ENCODE measurements at regions not wholly inside any gene's neighbourhood (a gene's known extent, or its start where the extent isn't known, plus 50 kb on each side); places are given as distances from the start of the nearest gene placed in this dataset.
"Not testable (repeated sequence)": the region's sequence is repeated elsewhere in the genome, so short reads cannot be mapped to it uniquely, and the experiment has no call there.

GRCh38 chr1:47532921-47533792, 95.3 kb downstream of the FOXD2 start:
- no peaks in the 10 kb centered on the region for H3K27me3 ChIP-seq (replicated peaks)
- peak overlapping the region; percentile 77 for H3K27ac ChIP-seq
- H3K9me3 ChIP-seq (replicated peaks): peaks cover 7% of the 10 kb centered on the region
- peak; percentile 95 to 96 for DNase-seq (ENCODE audit: low read depth in 1 of 2, low spot score in 2 of 2)
- H3K36me3 ChIP-seq: no peaks in the 10 kb centered on the region
- H3K4me1 ChIP-seq (replicated peaks): peaks cover 45% of the 10 kb centered on the region
- peak overlapping the region; percentile 26 for H3K4me3 ChIP-seq

- Histone ChIP-seq H3K36me3 (no peaks in the 10 kb centered on the region), H3K9me3 (replicated peaks) (peaks cover 3% of the 10 kb centered on the region), H3K27ac (peak overlapping the region; percentile 77), H3K4me1 (replicated peaks) (peaks cover 45% of the 10 kb centered on the region), H3K4me3 (peak overlapping the region; percentile 26), H3K27me3 (replicated peaks) (no peaks in the 10 kb centered on the region)
- peak in 1 of 2 experiments; percentile 60 for DNase-seq (ENCODE audit: low read depth in 1 of 2, low spot score in 2 of 2)
Measured at GRCh38 chr1:47533793-47534328, 96.0 kb downstream of the FOXD2 start.

GRCh38 chr1:47534436-47534835, 96.6 kb downstream of the FOXD2 start:
- Histone ChIP-seq H3K4me3 (no peak overlapping the region), H3K9me3 (replicated peaks) (no peaks in the 10 kb centered on the region; the same call in 1 of the 2 replicates), H3K4me1 (replicated peaks) (peaks cover 45% of the 10 kb centered on the region), H3K36me3 (no peaks in the 10 kb centered on the region), H3K27ac (peak overlapping the region; percentile 77), H3K27me3 (replicated peaks) (no peaks in the 10 kb centered on the region)
- peak; percentile 63 to 64 for DNase-seq (ENCODE audit: low read depth in 1 of 2, low spot score in 2 of 2)

- Histone ChIP-seq H3K4me3 (no peak overlapping the region), H3K4me1 (replicated peaks) (peaks cover 45% of the 10 kb centered on the region), H3K9me3 (replicated peaks) (no peaks in the 10 kb centered on the region), H3K36me3 (no peaks in the 10 kb centered on the region), H3K27ac (no peak overlapping the region), H3K27me3 (replicated peaks) (no peaks in the 10 kb centered on the region)
- DNase-seq (ENCODE audit: low read depth in 1 of 2, low spot score in 2 of 2): peak; percentile 53 to 60
Measured at GRCh38 chr1:47536646-47537118, 98.8 kb downstream of the FOXD2 start.

- H3K4me1 ChIP-seq (replicated peaks): peaks cover 45% of the 10 kb centered on the region
- H3K9me3 ChIP-seq (replicated peaks): no peaks in the 10 kb centered on the region
- H3K4me3 ChIP-seq: no peak overlapping the region
- no peaks in the 10 kb centered on the region for H3K27me3 ChIP-seq (replicated peaks)
- DNase-seq (ENCODE audit: low read depth in 1 of 2, low spot score in 2 of 2): no peak
- H3K36me3 ChIP-seq: no peaks in the 10 kb centered on the region
- no peak overlapping the region for H3K27ac ChIP-seq
Measured at GRCh38 chr1:47537268-47537667, 99.4 kb downstream of the FOXD2 start.

GRCh38 chr1:47537966-47538365, 100.1 kb downstream of the FOXD2 start:
- Histone ChIP-seq H3K4me3 (no peak overlapping the region), H3K4me1 (replicated peaks) (peaks cover 38% of the 10 kb centered on the region), H3K27me3 (replicated peaks) (no peaks in the 10 kb centered on the region), H3K36me3 (no peaks in the 10 kb centered on the region), H3K27ac (no peak overlapping the region), H3K9me3 (replicated peaks) (no peaks in the 10 kb centered on the region)
- DNase-seq (ENCODE audit: low read depth in 1 of 2, low spot score in 2 of 2): no peak

- not testable (repeated sequence) for H3K4me3 ChIP-seq; H3K36me3 ChIP-seq; H3K27ac ChIP-seq; DNase-seq (ENCODE audit: low read depth in 1 of 2, low spot score in 2 of 2); H3K9me3 ChIP-seq (replicated peaks); H3K27me3 ChIP-seq (replicated peaks)
- H3K4me1 ChIP-seq (replicated peaks): peaks cover 37% of the 10 kb centered on the region
Measured at GRCh38 chr1:47538530-47538929, 100.7 kb downstream of the FOXD2 start.

GRCh38 chr1:47541705-47542104, 103.9 kb downstream of the FOXD2 start:
- H3K27ac ChIP-seq; DNase-seq (ENCODE audit: low read depth in 1 of 2, low spot score in 2 of 2); H3K9me3 ChIP-seq (replicated peaks); H3K4me3 ChIP-seq; H3K36me3 ChIP-seq; H3K27me3 ChIP-seq (replicated peaks): not testable (repeated sequence)
- peaks cover 29% of the 10 kb centered on the region for H3K4me1 ChIP-seq (replicated peaks)

GRCh38 chr1:47543089-47543488, 105.2 kb downstream of the FOXD2 start:
- DNase-seq (ENCODE audit: low read depth in 1 of 2, low spot score in 2 of 2); H3K27ac ChIP-seq; H3K27me3 ChIP-seq (replicated peaks); H3K36me3 ChIP-seq; H3K9me3 ChIP-seq (replicated peaks); H3K4me3 ChIP-seq: not testable (repeated sequence)
- peaks cover 34% of the 10 kb centered on the region for H3K4me1 ChIP-seq (replicated peaks)

GRCh38 chr1:47545912-47546483, 108.2 kb downstream of the FOXD2 start:
- Histone ChIP-seq H3K27ac (no peak overlapping the region), H3K4me3 (no peak overlapping the region), H3K27me3 (replicated peaks) (no peaks in the 10 kb centered on the region), H3K9me3 (replicated peaks) (no peaks in the 10 kb centered on the region), H3K36me3 (no peaks in the 10 kb centered on the region), H3K4me1 (replicated peaks) (peaks cover 35% of the 10 kb centered on the region)
- DNase-seq (ENCODE audit: low read depth in 1 of 2, low spot score in 2 of 2): peak in 1 of 2 experiments; percentile 36

- no peak for DNase-seq (ENCODE audit: low read depth in 1 of 2, low spot score in 2 of 2)
Measured at GRCh38 chr1:47547753-47548573, 110.1 kb downstream of the FOXD2 start.

GRCh38 chr1:47548637-47549036, 110.8 kb downstream of the FOXD2 start:
- no peaks in the 10 kb centered on the region for H3K36me3 ChIP-seq

More at GRCh38 chr1:47547753-47548573, 110.1 kb downstream of the FOXD2 start:
- Histone ChIP-seq H3K4me3 (no peak overlapping the region), H3K27me3 (replicated peaks) (no peaks in the 10 kb centered on the region), H3K9me3 (replicated peaks) (no peaks in the 10 kb centered on the region), H3K36me3 (no peaks in the 10 kb centered on the region), H3K4me1 (replicated peaks) (peaks cover 35% of the 10 kb centered on the region), H3K27ac (no peak overlapping the region)

GRCh38 chr1:47549532-47549931, 111.7 kb downstream of the FOXD2 start:
- no peaks in the 10 kb centered on the region for H3K27me3 ChIP-seq (replicated peaks)
- no peak for DNase-seq (ENCODE audit: low read depth in 1 of 2, low spot score in 2 of 2)
- H3K4me1 ChIP-seq (replicated peaks): peaks cover 36% of the 10 kb centered on the region
- H3K9me3 ChIP-seq (replicated peaks): no peaks in the 10 kb centered on the region
- no peak overlapping the region for H3K27ac ChIP-seq
- H3K36me3 ChIP-seq: no peaks in the 10 kb centered on the region
- H3K4me3 ChIP-seq: no peak overlapping the region

More at GRCh38 chr1:47548637-47549036, 110.8 kb downstream of the FOXD2 start:
- peaks cover 35% of the 10 kb centered on the region for H3K4me1 ChIP-seq (replicated peaks)
- no peaks in the 10 kb centered on the region for H3K27me3 ChIP-seq (replicated peaks)
- H3K9me3 ChIP-seq (replicated peaks): no peaks in the 10 kb centered on the region
- H3K4me3 ChIP-seq: no peak overlapping the region
- H3K27ac ChIP-seq: no peak overlapping the region
- no peak for DNase-seq (ENCODE audit: low read depth in 1 of 2, low spot score in 2 of 2)
